MM.1S (cell line): ENCODE measurements at regions not wholly inside any gene's neighbourhood (a gene's known extent, or its start where the extent isn't known, plus 50 kb on each side); places are given as distances from the start of the nearest gene placed in this dataset.

Source experiments
- DNase-seq: peaks from one replicate; pipeline ENCODE4 v3.0.0-alpha.2; 2015
- H2AFZ ChIP-seq: fragments of 300-600 bp; sonication (generic); 2 replicates; pipeline ENCODE4 v1.6.0; 2016; ENCODE audit warnings: antibody characterized with exemption, low read length
- H3F3A ChIP-seq: fragments of 300-600 bp; sonication (generic); 2 replicates; pipeline ENCODE4 v1.6.1; 2016; ENCODE audit warnings: mild to moderate bottlenecking, antibody characterized with exemption, low read length, moderate library complexity, mixed read lengths; ENCODE audit not compliant: insufficient read depth
- H3K27ac ChIP-seq: fragments of 300-600 bp; sonication (generic); 2 replicates; pipeline ENCODE4 v1.5.1; 2016; ENCODE audit warnings: mild to moderate bottlenecking, low read length
- H3K27me3 ChIP-seq: fragments of 300-600 bp; sonication (generic); replicated peaks from 2 replicates; pipeline ENCODE4 v1.6.0; 2016; ENCODE audit warnings: low read length; ENCODE audit not compliant: insufficient read depth
- H3K36me3 ChIP-seq: fragments of 300-600 bp; sonication (generic); replicated peaks from 2 replicates; pipeline ENCODE4 v1.6.1; 2016; ENCODE audit warnings: mild to moderate bottlenecking, low read length, mixed read lengths; ENCODE audit not compliant: insufficient read depth
- H3K4me1 ChIP-seq: fragments of 300-600 bp; sonication (generic); 2 replicates; pipeline ENCODE4 v1.6.1; 2016; ENCODE audit warnings: low read length, mixed read lengths
- H3K4me2 ChIP-seq: fragments of 300-600 bp; sonication (generic); 2 replicates; pipeline ENCODE4 v1.6.0; 2016; ENCODE audit warnings: low read depth, low read length
- H3K4me3 ChIP-seq: fragments of 300-600 bp; sonication (generic); 2 replicates; pipeline ENCODE4 v1.5.1; 2016; ENCODE audit warnings: low read length, mixed read lengths
- H3K79me2 ChIP-seq: fragments of 300-600 bp; sonication (generic); 2 replicates; pipeline ENCODE4 v1.6.1; 2016; ENCODE audit warnings: mixed run types, low read length, mixed read lengths
- H3K9ac ChIP-seq: fragments of 300-600 bp; sonication (generic); 2 replicates; pipeline ENCODE4 v1.6.1; 2016; ENCODE audit warnings: low read length, mixed read lengths
- H3K9me2 ChIP-seq: fragments of 300-600 bp; sonication (generic); replicated peaks from 2 replicates; pipeline ENCODE4 v1.6.1; 2016; ENCODE audit warnings: mild to moderate bottlenecking, low read length, mixed read lengths; ENCODE audit not compliant: insufficient read depth
- H3K9me3 ChIP-seq: fragments of 300-600 bp; sonication (generic); replicated peaks from 2 replicates; pipeline ENCODE4 v1.6.1; 2016; ENCODE audit warnings: mild to moderate bottlenecking, low read length, mixed read lengths; ENCODE audit not compliant: insufficient read depth
- H4K20me1 ChIP-seq: fragments of 300-600 bp; sonication (generic); 2 replicates; pipeline ENCODE4 v1.6.1; 2016; ENCODE audit warnings: mild to moderate bottlenecking, low read length, moderate library complexity, mixed read lengths; ENCODE audit not compliant: insufficient read depth
- EZH2 ChIP-seq: fragments of 300-600 bp; sonication (generic); optimal IDR thresholded peaks from 2 replicates; pipeline ENCODE3; 2017; ENCODE audit warnings: low read depth, mild to moderate bottlenecking, antibody characterized with exemption, low read length, mixed read lengths
- EZH2phosphoT487 ChIP-seq: fragments of 300-600 bp; sonication (generic); IDR thresholded peaks from 2 replicates; pipeline ENCODE4 v1.6.1; 2018; ENCODE audit warnings: antibody characterized with exemption, low read length
- TF ChIP-seq, protein P1 (sequence below): fragments of 300-600 bp; sonication (generic); IDR thresholded peaks from 2 replicates; pipeline ENCODE4 v1.5.1; 2016; ENCODE audit warnings: antibody characterized with exemption, low read length, mixed read lengths

DNA sequence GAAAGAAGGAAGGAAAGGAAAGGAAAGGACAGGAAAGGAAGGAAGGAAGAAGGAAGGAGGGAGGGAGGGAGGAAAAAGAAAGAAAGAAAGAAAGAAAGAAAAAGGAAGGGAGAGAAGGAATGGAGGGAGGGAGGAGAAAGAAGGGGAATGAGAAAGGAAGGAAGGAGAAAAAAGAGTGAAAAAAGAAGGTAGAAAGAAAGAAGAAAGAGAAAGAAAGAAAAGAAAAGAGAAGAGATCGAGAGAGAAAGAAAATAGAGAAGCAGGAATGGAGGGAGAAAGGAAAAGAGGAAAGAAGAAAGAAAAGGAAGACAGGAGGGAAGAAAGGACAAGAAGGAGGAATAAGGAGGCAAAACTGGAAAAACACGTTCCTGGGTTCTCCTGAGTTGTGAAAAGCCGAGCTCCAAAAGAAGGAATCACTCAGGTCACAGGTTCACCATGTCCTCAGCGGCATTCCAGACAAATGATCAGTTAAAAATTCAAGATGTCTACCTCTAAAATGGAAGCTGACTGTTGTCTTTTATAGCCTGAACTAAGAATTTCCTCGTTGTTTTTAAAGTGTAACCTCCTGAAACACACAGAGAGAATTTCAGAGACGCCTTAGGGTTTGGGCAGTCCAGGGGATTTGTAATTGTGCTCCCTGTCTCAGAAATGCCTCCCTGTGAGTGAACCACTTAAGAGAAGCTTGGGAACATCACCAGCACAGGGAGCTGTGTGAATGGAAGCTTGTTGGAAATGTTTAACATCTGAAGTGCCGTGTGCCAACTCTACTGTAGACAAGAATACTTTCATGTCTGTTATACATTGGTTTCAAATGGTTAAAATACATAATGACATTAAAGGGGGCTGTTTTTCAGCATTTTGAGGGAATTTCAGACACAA, 80.7 kb downstream of the INHBA start:
- no peak for DNase-seq
- Histone ChIP-seq H3K4me2 (no peak overlapping the region), H3K9ac (no peak overlapping the region), H3K27me3 (no peaks in the 10 kb centered on the region), H2AFZ (no peak overlapping the region), H3K36me3 (no peaks in the 10 kb centered on the region), H3K9me3 (no peaks in the 10 kb centered on the region), H4K20me1 (no peaks in the 10 kb centered on the region), H3F3A (no peaks in the 10 kb centered on the region), H3K4me3 (no peak overlapping the region), H3K4me1 (no peaks in the 10 kb centered on the region), H3K27ac (no peak overlapping the region), H3K79me2 (no peaks in the 10 kb centered on the region), H3K9me2 (no peaks in the 10 kb centered on the region)
- TF ChIP-seq EZH2phosphoT487 (no peak), EZH2 (no peak)
- TF ChIP-seq, protein P1, sequence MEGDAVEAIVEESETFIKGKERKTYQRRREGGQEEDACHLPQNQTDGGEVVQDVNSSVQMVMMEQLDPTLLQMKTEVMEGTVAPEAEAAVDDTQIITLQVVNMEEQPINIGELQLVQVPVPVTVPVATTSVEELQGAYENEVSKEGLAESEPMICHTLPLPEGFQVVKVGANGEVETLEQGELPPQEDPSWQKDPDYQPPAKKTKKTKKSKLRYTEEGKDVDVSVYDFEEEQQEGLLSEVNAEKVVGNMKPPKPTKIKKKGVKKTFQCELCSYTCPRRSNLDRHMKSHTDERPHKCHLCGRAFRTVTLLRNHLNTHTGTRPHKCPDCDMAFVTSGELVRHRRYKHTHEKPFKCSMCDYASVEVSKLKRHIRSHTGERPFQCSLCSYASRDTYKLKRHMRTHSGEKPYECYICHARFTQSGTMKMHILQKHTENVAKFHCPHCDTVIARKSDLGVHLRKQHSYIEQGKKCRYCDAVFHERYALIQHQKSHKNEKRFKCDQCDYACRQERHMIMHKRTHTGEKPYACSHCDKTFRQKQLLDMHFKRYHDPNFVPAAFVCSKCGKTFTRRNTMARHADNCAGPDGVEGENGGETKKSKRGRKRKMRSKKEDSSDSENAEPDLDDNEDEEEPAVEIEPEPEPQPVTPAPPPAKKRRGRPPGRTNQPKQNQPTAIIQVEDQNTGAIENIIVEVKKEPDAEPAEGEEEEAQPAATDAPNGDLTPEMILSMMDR: no peak

GRCh38 chr7:41617987-41618386, 84.9 kb downstream of the INHBA start:
- H3K9ac ChIP-seq: no peak overlapping the region
- no peaks in the 10 kb centered on the region for H3K27me3 ChIP-seq
- no peak overlapping the region for H3K27ac ChIP-seq
- no peaks in the 10 kb centered on the region for H3F3A ChIP-seq
- no peaks in the 10 kb centered on the region for H3K4me1 ChIP-seq
- H3K79me2 ChIP-seq: no peaks in the 10 kb centered on the region
- DNase-seq: no peak
- H3K4me2 ChIP-seq: no peak overlapping the region
- no peak overlapping the region for H2AFZ ChIP-seq
- no peaks in the 10 kb centered on the region for H4K20me1 ChIP-seq
- no peaks in the 10 kb centered on the region for H3K9me3 ChIP-seq
- no peaks in the 10 kb centered on the region for H3K9me2 ChIP-seq
- no peak overlapping the region for H3K4me3 ChIP-seq
- no peaks in the 10 kb centered on the region for H3K36me3 ChIP-seq
- TF ChIP-seq, protein P1: no peak
- no peak for TF ChIP-seq EZH2phosphoT487
- TF ChIP-seq EZH2: no peak

DNA sequence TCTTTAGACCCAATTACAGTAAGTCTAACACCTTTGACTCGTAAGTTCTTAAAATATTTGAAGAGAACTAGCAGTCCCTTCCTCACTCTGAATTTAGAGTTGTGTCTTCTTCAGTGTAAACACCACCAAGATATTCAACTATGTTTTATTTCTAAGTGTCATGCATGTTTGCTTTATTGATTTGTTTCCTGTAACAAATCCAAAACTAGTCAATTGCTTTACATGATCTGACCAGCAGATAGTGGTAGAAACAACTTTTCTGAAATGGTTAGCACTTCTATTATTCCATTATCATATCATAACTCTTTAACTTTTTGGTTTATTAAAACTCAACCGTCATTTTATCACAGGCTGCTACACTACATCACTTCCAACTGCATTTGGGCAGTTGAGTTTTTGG, 90.1 kb downstream of the INHBA start:
- Histone ChIP-seq H3K27me3 (no peaks in the 10 kb centered on the region), H3K79me2 (no peaks in the 10 kb centered on the region), H3K9me2 (no peaks in the 10 kb centered on the region), H3K9ac (no peak overlapping the region), H3K27ac (no peak overlapping the region), H2AFZ (no peak overlapping the region), H3K4me3 (no peak overlapping the region), H4K20me1 (no peaks in the 10 kb centered on the region), H3K9me3 (no peaks in the 10 kb centered on the region), H3K4me1 (no peaks in the 10 kb centered on the region), H3K36me3 (no peaks in the 10 kb centered on the region), H3F3A (no peaks in the 10 kb centered on the region), H3K4me2 (no peak overlapping the region)
- no peak for DNase-seq
- TF ChIP-seq EZH2phosphoT487 (no peak), EZH2 (no peak)
- TF ChIP-seq, protein P1: no peak
